OCI-LY1 (cell line): ENCODE measurements at regions not wholly inside any gene's neighbourhood (a gene's known extent, or its start where the extent isn't known, plus 50 kb on each side); places are given as distances from the start of the nearest gene placed in this dataset.

Experiments
- H2AFZ ChIP-seq: fragments of 200-600 bp; sonication (generic), shearing (Covaris generic); 2 replicates; pipeline ENCODE4 v1.6.0; 2014; ENCODE audit warnings: antibody characterized with exemption, mild to moderate bottlenecking, low read length
- H3F3A ChIP-seq: fragments of 200-600 bp; sonication (generic), shearing (Covaris generic); 2 replicates; pipeline ENCODE4 v1.6.0; 2014; ENCODE audit warnings: mild to moderate bottlenecking, antibody characterized with exemption, low read length, moderate library complexity; ENCODE audit not compliant: insufficient read depth
- H3K27ac ChIP-seq: fragments of 200-600 bp; sonication (generic); 2 replicates; pipeline ENCODE4 v1.5.1; 2014; ENCODE audit warnings: low read length, mixed run types, mild to moderate bottlenecking, low read depth; ENCODE audit not compliant: poor library complexity, severe bottlenecking
- H3K27me3 ChIP-seq: fragments of 200-600 bp; sonication (generic); 2 replicates; pipeline ENCODE4 v1.6.0; 2014; ENCODE audit warnings: antibody characterized with exemption, mild to moderate bottlenecking, low read length, moderate library complexity; ENCODE audit not compliant: insufficient read depth
- H3K36me3 ChIP-seq: fragments of 200-600 bp; sonication (generic); 2 replicates; pipeline ENCODE4 v1.6.1; 2014; ENCODE audit warnings: mild to moderate bottlenecking, antibody characterized with exemption, low read length, moderate library complexity, mixed read lengths; ENCODE audit not compliant: insufficient read depth
- H3K4me1 ChIP-seq: fragments of 200-600 bp; sonication (generic); 2 replicates; pipeline ENCODE4 v1.5.1; 2014; ENCODE audit warnings: mild to moderate bottlenecking, low read length, moderate library complexity; ENCODE audit not compliant: insufficient read depth, severe bottlenecking
- H3K4me2 ChIP-seq: fragments of 200-600 bp; sonication (generic), shearing (Covaris generic); 2 replicates; pipeline ENCODE4 v1.6.1; 2014; ENCODE audit warnings: low read length
- H3K4me3 ChIP-seq: fragments of 200-600 bp; sonication (generic); 2 replicates; pipeline ENCODE4 v1.5.1; 2014; ENCODE audit warnings: low read length, low read depth, mild to moderate bottlenecking, mixed read lengths; ENCODE audit not compliant: poor library complexity, severe bottlenecking
- H3K79me2 ChIP-seq: fragments of 200-600 bp; shearing (Covaris generic); 2 replicates; pipeline ENCODE4 v1.6.1; 2016; ENCODE audit warnings: mixed run types, low read length, mixed read lengths; ENCODE audit not compliant: insufficient read depth
- H3K9ac ChIP-seq: fragments of 200-600 bp; sonication (generic), shearing (Covaris generic); 2 replicates; pipeline ENCODE4 v1.6.1; 2014; ENCODE audit warnings: mild to moderate bottlenecking, low read length, mixed read lengths
- H3K9me2 ChIP-seq: fragments of 200-600 bp; sonication (generic), shearing (Covaris generic); 2 replicates; pipeline ENCODE4 v1.6.1; 2014; ENCODE audit warnings: low read depth, mild to moderate bottlenecking, low read length, mixed read lengths
- H3K9me3 ChIP-seq: fragments of 200-600 bp; shearing (Covaris generic); 2 replicates; pipeline ENCODE4 v1.6.1; 2014; ENCODE audit warnings: low read length, mixed read lengths
- H4K20me1 ChIP-seq: fragments of 200-600 bp; sonication (generic), shearing (Covaris generic); 2 replicates; pipeline ENCODE4 v1.6.0; 2016; ENCODE audit warnings: mild to moderate bottlenecking, low read length; ENCODE audit not compliant: insufficient read depth
- EZH2 ChIP-seq: fragments of 200-600 bp; sonication (generic), shearing (Covaris generic); IDR thresholded peaks from 2 replicates; pipeline ENCODE4 v1.8.0; 2017; ENCODE audit warnings: borderline replicate concordance, mixed run types, mild to moderate bottlenecking, antibody characterized with exemption, low read length, moderate library complexity, mixed read lengths
- TF ChIP-seq, protein P1 (sequence below): fragments of 200-600 bp; sonication (generic), shearing (Covaris generic); IDR thresholded peaks from 2 replicates; pipeline ENCODE4 v1.5.1; 2017; ENCODE audit warnings: mild to moderate bottlenecking, antibody characterized with exemption, low read length, moderate library complexity, mixed read lengths

DNA sequence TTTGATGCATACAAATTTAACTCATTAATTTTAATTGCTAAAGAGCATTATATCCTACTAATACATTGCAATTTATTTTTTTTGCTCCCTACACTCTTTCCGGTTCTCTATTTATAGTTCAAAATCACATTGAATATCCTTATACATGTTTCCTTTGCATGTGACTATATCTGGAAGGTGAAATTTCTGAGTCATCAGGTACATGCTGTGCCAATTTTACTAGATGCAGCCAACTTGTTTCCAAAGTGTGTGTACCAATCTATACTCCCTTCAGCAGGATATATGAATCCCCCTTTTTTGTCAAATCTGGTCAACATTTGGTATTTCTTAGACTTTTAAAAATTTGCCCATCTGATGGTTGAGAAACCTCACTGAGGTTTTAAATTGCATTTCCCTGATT, 602.9 kb upstream of the CAMK1G start:
- Histone ChIP-seq H3K4me2 (no peak overlapping the region), H3K9ac (no peak overlapping the region), H3K4me1 (no peaks in the 10 kb centered on the region), H3K36me3 (no peaks in the 10 kb centered on the region), H3K4me3 (no peak overlapping the region), H3K9me2 (no peaks in the 10 kb centered on the region), H3K27me3 (no peaks in the 10 kb centered on the region), H3K27ac (no peak overlapping the region), H3K79me2 (no peaks in the 10 kb centered on the region), H4K20me1 (no peaks in the 10 kb centered on the region), H3F3A (no peaks in the 10 kb centered on the region), H3K9me3 (no peaks in the 10 kb centered on the region), H2AFZ (no peak overlapping the region)
- TF ChIP-seq, protein P1, sequence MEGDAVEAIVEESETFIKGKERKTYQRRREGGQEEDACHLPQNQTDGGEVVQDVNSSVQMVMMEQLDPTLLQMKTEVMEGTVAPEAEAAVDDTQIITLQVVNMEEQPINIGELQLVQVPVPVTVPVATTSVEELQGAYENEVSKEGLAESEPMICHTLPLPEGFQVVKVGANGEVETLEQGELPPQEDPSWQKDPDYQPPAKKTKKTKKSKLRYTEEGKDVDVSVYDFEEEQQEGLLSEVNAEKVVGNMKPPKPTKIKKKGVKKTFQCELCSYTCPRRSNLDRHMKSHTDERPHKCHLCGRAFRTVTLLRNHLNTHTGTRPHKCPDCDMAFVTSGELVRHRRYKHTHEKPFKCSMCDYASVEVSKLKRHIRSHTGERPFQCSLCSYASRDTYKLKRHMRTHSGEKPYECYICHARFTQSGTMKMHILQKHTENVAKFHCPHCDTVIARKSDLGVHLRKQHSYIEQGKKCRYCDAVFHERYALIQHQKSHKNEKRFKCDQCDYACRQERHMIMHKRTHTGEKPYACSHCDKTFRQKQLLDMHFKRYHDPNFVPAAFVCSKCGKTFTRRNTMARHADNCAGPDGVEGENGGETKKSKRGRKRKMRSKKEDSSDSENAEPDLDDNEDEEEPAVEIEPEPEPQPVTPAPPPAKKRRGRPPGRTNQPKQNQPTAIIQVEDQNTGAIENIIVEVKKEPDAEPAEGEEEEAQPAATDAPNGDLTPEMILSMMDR = no peak
- no peak for TF ChIP-seq EZH2

DNA sequence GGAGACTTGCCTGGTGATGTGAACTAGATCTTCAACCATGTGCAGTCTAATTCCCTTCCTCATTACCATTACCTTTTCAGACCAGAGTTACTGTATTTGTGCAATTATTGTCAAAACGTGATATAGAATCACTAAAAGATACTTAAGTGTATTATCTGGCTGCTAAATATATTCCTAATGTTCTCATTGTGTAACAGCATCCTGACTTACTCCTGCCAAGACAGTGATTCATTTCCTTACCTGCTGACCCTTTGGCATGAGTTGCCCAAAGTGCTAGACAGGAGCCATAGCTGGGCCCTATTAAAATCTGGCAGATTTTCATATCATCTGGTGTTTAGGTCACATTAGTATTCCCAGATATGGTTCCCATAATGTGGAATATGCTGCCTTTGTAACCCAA, 598.3 kb upstream of the CAMK1G start:
- H3K36me3 ChIP-seq = no peaks in the 10 kb centered on the region
- H3K4me1 ChIP-seq = no peaks in the 10 kb centered on the region
- no peak overlapping the region for H2AFZ ChIP-seq
- no peaks in the 10 kb centered on the region for H3K9me3 ChIP-seq
- H3K9me2 ChIP-seq = no peaks in the 10 kb centered on the region
- H3K79me2 ChIP-seq = no peaks in the 10 kb centered on the region
- no peak for TF ChIP-seq EZH2
- TF ChIP-seq, protein P1 = no peak
- no peak overlapping the region for H3K4me3 ChIP-seq
- H3F3A ChIP-seq = no peaks in the 10 kb centered on the region
- no peak overlapping the region for H3K9ac ChIP-seq
- no peaks in the 10 kb centered on the region for H3K27me3 ChIP-seq
- H3K27ac ChIP-seq = no peak overlapping the region
- H3K4me2 ChIP-seq = no peak overlapping the region
- H4K20me1 ChIP-seq = no peaks in the 10 kb centered on the region

DNA sequence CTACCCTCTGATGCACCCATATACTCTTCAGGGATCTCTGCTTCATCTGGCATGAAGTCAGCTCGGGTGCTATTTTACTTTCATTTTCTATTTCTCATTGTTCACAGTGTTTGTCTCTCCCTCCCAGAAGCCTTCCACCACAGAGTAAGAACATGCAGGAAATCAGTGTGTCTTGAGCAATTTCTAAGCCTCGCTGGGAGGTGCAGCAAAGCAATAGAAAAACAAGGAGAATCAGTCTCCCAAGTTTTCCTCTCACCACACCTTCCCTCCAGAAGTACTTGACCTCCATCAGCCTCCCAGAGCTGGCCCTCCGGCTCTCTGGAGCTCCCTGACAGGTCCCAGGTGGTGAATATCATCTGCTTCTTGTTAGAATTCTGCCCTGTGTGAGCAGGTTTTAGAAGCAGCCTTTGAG, 594.7 kb upstream of the CAMK1G start:
- H3K79me2 ChIP-seq = no peaks in the 10 kb centered on the region
- no peaks in the 10 kb centered on the region for H3K9me3 ChIP-seq
- H3K9ac ChIP-seq = no peak overlapping the region
- H3K4me1 ChIP-seq = no peaks in the 10 kb centered on the region
- no peaks in the 10 kb centered on the region for H4K20me1 ChIP-seq
- H3K27me3 ChIP-seq = no peaks in the 10 kb centered on the region
- H3K9me2 ChIP-seq = no peaks in the 10 kb centered on the region
- H3K4me3 ChIP-seq = peak overlapping the region; percentile 36
- no peak overlapping the region for H2AFZ ChIP-seq
- H3K36me3 ChIP-seq = no peaks in the 10 kb centered on the region
- H3F3A ChIP-seq = no peaks in the 10 kb centered on the region
- H3K4me2 ChIP-seq = peak overlapping the region; percentile 34; the same call in 1 of the 2 replicates
- TF ChIP-seq, protein P1 = no peak
- TF ChIP-seq EZH2 = no peak
- no peak overlapping the region for H3K27ac ChIP-seq
